ENCODE measurements at regions not wholly inside any gene's neighbourhood (a gene's known extent, or its start where the extent isn't known, plus 50 kb on each side); places are given as distances from the start of the nearest gene placed in this dataset.

DNA sequence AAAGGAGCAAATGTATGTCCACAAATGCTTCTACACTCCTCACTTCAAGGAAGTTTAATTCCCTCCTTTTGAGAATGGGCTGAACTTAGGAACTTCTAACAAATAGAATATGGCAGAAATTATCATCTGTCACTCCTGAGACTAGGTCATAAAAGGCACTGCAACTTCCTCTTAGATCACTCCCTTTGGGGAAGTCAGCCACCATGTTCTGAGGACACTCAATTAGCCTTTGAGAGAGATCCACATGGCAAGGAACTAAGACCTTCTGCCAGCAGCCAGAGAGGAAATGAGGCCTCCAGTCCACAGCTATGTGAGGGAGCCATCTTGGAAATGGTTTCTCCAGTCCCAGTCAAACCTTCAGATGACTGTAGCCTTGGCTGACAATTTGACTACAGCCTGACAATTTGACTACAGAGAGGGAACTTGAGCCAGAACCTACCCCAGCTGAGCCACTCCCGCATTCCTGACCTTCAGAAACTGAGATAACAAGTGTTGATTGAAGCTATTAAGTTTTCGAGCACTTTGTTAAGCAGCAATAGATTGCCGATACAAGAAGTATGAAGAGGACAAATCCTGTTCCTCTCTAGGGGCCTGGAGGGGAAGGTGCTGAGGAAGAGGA, 113.4 kb upstream of the SEC14L1 start:
- TF ChIP-seq, protein P1, sequence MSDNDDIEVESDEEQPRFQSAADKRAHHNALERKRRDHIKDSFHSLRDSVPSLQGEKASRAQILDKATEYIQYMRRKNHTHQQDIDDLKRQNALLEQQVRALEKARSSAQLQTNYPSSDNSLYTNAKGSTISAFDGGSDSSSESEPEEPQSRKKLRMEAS (IDR thresholded peaks at IDR 0.05): no peak
- no peak for TF ChIP-seq SREBF2 (IDR thresholded peaks at IDR 0.05)
- TF ChIP-seq, protein P2, sequence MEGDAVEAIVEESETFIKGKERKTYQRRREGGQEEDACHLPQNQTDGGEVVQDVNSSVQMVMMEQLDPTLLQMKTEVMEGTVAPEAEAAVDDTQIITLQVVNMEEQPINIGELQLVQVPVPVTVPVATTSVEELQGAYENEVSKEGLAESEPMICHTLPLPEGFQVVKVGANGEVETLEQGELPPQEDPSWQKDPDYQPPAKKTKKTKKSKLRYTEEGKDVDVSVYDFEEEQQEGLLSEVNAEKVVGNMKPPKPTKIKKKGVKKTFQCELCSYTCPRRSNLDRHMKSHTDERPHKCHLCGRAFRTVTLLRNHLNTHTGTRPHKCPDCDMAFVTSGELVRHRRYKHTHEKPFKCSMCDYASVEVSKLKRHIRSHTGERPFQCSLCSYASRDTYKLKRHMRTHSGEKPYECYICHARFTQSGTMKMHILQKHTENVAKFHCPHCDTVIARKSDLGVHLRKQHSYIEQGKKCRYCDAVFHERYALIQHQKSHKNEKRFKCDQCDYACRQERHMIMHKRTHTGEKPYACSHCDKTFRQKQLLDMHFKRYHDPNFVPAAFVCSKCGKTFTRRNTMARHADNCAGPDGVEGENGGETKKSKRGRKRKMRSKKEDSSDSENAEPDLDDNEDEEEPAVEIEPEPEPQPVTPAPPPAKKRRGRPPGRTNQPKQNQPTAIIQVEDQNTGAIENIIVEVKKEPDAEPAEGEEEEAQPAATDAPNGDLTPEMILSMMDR (IDR thresholded peaks at IDR 0.05): no peak
- TF ChIP-seq NFE2L2 (conservative IDR thresholded peaks at IDR 0.05; ENCODE audit: low read length): no peak

All from A549 (cell line).